Stimulated activated CD4-positive, alpha-beta T cell treated with anti-CD3 and anti-CD28 coated beads, Interleukin-15, amount 100 ng/mL, for 48 hours (primary cell): ENCODE measurements at regions not wholly inside any gene's neighbourhood (a gene's known extent, or its start where the extent isn't known, plus 50 kb on each side); places are given as distances from the start of the nearest gene placed in this dataset.
"Not testable (repeated sequence)": the region's sequence is repeated elsewhere in the genome, so short reads cannot be mapped to it uniquely, and the experiment has no call there.

Source experiments
- DNase-seq, 2 donors: peaks; one replicate each; pipeline ENCODE4 v3.0.0-alpha.2; 2020; ENCODE audit warnings: low read depth in 2 of 2

- no peak for DNase-seq
Observed at GRCh38 chr5:89850513-89850865, 559.1 kb downstream of the CETN3 start.

GRCh38 chr5:89849830-89850512 lies 559.6 kb downstream of the CETN3 start:
- DNase-seq: no peak

- DNase-seq: no peak
Observed at GRCh38 chr5:89847743-89848142, 561.8 kb downstream of the CETN3 start.

GRCh38 chr5:89844548-89844947 lies 565.0 kb downstream of the CETN3 start:
- DNase-seq: no peak

- DNase-seq: no peak
Observed at GRCh38 chr5:89842531-89842930, 567.0 kb downstream of the CETN3 start.

DNA sequence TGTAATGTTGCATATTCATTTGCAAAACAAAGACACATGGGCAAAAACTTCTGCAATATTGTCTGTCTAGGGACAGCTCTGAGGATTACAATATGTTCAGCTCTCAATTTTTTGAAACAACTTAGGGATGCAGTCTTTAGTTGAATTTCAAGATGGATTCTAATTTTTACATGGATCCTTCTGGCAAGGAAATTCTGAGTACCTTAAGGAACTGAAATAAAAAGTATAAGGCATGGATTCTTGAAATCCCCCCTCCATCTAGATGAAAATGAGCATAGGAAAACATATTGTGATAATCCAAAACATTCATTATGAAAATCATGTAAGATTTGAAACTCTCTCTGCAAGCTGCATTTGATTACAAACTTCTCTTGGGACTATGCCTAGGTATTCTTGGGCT lies 568.6 kb downstream of the CETN3 start:
- DNase-seq: no peak

GRCh38 chr5:89830691-89831090 lies 578.9 kb downstream of the CETN3 start:
- DNase-seq: no peak

DNA sequence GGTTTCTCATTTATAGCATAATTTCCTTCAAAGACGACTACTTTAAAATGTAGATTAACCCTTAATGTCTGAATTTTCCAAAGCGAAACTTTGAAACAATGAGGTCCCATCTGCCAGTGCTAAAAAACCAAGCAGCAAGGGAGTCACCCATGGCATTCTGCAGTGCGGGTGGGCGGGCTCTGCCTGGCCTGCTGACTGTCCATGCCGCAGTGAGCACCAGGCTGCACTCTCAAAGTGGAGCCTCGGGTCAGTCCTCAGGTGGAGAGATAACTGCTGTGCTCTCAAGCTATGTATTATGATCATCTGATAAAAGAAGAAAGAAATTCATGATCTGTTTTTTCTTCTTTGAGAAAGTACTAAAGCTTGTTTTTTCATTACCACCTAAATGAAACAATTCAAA lies 581.6 kb downstream of the CETN3 start:
- no peak for DNase-seq

DNA sequence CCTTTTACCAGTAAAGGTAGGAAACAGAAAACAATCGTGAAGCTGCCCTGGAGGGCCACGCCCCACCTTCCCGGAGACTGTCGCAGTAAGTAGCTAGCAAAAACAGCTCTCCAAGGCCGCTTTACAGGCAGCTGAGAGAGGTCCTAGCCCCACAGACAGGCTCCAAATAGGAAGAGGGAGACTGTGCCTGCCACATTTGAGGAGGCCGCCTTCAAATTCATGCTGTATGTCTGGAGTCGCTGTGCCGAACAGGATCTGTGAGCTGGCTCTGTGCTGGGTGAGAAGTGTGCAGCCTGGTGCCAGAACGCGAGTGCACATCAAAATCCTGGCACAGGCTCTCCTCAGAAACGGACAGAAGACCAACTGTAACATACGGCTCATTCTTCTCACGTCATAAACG lies 582.2 kb downstream of the CETN3 start:
- DNase-seq: no peak

DNA sequence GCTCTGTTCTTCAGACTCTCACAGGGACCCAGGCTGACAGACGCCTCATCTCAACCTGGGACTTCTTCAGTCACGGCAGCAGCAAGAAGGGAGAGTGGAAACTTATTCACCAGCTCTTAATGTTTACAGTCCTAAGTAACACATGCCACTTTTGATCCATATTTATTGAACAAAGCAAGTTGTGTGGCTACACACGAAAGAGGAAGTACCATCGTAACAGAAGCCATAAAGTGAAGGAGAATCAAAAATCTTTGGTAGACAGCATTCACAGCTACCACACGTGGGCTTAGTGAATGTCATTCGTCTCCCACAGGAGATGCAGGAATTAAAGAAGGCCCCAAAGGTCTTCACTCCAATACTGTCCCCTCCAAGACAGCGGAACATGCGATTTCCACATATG lies 582.6 kb downstream of the CETN3 start:
- no peak for DNase-seq

DNA sequence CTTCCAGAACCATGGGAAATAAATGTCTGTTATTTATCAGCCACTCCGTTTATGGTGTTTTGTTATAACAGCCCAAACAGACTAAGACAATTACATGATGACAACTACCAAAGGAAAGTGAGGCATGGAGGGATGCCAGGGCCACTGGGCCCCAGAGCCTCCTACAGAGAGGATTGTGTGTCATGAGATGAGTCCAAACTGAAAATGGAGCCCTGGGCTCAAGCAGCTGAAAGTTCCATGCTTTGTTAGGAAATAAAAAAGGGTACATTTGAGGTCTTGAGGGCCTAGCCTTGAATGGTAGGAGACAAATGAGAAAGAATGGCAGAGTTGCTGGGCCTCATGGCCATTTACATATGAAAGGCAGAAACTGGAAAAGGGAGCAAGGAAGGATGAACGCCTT lies 586.5 kb downstream of the CETN3 start:
- DNase-seq: no peak

DNA sequence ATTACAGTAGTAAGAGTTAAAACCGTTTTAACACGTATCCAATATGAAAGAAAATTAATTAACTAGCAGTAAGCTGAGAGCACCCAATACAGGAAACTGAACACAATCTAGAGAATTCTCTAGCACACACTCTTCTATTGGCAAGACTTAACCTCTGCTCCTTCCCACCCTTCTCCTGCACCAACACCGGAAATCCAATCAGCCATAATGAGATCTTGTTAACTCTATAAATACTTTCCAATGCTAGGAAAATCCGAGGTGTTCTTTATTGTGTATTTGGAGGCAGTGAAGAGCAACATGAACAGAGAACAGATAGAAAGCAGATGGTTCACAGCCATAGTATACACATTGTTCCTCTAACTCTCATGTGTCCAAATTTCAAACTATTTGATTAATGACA lies 591.7 kb downstream of the CETN3 start:
- DNase-seq: no peak

GRCh38 chr5:89816038-89816437 lies 593.5 kb downstream of the CETN3 start:
- DNase-seq: no peak

DNA sequence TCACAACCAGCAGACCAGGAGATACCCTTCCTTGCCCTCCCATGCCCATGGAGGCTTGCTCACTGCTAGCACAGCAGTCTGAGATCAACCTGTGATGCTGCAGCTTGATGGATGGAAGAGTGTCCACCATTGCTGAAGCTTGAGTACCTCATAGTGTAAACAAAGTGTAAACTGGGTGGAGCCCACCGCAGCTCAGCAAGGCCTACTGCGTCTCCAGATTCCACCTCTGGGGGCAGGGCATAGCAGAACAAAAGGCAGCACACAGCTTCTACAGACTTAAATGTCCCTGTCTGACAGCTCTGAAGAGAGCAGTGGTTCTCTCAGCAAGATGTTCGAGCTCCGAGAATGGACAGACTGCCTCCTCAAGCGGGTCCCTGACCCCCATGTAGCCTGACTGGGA lies 608.8 kb downstream of the CETN3 start:
- DNase-seq: not testable (repeated sequence)

DNA sequence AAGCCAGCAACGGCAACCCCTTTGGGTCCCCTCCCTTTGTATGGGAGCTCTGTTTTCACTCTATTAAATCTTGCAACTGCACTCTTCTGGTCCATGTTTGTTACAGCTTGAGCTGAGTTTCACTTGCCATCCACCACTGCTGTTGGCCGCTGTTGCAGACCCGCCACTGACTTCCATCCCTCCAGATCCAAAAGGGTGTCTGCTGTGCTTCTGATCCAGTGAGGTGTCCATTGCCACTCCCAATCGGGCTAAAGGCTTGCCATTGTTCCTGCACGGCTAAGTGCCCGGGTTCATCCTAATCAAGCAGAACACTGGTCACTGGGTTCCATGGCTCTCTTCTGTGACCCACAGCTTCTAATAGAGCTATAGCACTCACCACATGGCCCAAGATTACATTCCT lies 615.1 kb downstream of the CETN3 start:
- not testable (repeated sequence) for DNase-seq

DNA sequence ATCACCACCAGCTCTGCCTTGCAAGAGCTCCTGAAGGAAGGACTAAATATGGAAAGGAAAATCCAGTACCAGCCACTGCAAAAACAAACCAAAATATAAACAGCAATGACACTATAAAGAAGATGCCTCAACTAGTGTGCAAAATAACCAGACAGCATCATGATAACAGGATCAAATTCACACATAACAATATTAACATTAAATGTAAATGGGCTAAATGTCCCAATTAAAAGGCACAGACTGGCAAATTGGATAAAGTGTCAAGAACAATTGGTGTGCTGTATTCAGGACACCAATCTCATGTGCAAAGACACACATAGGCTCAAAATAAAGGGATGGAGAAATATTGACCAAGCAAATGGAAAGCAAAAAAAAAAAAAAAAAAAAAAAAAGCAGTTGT lies 629.8 kb downstream of the CETN3 start:
- not testable (repeated sequence) for DNase-seq

DNA sequence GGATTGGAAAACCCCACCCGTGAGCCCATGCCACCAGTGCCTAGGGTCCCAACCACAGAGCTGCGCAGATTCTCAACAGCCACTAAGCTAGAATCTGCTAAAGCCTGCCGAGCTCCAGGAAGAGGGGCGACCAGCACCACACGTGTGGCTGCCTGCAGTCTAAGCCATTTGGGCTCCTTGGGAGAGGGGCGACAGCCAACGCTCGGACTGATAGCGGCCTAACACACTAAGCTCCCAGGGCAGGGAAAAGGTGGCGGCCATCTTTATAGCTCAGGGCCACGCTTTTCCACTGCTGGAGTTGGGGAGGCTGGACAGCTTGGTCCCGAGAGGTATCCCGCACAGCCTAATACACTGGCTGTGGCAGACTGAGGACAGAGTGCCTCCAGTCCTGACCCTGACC lies 631.8 kb downstream of the CETN3 start:
- no peak for DNase-seq

DNA sequence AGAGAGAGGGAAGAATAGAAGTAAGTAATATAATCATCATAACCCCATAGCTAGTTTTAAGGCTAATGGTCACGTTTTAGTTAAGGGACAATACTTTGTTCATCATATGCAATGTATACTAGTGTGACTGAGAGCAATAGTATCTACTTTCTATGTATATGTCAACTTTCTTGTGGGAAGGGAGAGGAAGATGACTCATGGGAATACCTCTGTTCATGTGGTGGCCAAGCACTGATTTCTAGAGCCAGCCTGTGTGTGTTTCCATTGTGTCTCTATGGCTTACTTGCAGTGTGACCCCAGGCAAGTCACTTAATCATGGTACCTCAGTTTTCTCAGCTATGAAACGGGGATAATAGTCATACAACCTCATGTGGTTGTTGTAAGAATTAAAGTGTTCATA lies 639.6 kb downstream of the CETN3 start:
- no peak for DNase-seq

GRCh38 chr5:89759802-89760201 lies 649.8 kb downstream of the CETN3 start:
- no peak for DNase-seq

DNA sequence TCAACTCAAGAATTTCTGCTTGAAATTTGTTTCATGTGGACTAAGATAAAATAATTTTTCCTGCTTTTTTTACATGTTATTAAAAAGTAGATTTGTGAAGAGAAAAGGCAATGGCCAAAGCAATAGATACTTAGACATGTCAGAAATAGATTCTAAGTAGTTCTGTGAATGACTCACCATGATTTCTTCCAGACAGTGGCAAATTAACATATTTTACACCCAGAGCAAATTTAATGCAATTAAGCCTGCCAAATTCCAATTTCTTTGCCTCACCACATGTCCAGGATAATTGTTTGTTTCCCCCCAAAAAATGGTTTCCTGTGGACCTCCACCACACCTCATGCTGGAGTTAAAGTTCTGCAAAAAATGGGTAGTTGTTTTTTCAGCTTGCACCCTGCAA lies 651.4 kb downstream of the CETN3 start:
- no peak for DNase-seq

DNA sequence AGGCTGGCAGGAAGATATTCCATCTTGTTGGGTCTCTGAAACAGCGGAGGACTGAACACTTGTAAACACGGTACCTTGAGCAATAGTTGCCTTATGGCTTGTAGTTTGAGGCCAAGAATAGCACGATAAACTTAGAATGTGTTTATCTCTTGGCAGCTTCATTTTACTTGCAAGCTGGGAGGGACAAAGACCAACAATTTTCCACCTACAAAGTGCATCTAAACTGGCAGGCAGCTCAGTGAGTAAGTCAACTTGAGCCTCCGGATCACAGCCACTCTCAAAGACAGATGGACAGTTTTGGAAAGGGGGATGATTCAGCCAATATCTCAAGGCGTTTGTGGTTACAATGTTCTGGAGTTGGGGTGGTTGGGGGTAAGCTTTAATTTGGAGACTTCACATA lies 652.6 kb downstream of the CETN3 start:
- no peak for DNase-seq

GRCh38 chr5:89755024-89755423 lies 654.5 kb downstream of the CETN3 start:
- no peak for DNase-seq

DNA sequence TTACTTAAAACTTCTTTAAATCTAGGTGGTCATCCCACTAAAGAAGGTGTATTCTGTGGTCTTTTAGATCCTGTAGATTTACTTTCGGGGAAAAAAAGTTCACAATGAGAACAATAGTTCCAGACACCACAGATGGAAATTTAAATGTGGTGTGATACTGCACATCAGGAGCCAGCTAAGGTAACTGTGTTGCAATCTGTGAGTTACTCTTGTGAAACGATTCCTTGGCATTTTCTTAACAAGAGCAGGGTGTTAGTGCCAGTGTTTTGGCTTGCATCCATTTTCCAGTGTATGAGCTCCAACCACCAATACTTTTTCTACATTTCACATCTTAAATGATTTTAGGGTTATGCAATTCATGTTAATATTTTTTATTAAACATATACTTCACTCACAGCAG lies 674.5 kb downstream of the CETN3 start:
- DNase-seq: no peak

- no peak for DNase-seq
Observed at GRCh38 chr5:89733772-89734171, 675.8 kb downstream of the CETN3 start.
